ENCODE measurements at regions not wholly inside any gene's neighbourhood (a gene's known extent, or its start where the extent isn't known, plus 50 kb on each side); places are given as distances from the start of the nearest gene placed in this dataset.

DNA sequence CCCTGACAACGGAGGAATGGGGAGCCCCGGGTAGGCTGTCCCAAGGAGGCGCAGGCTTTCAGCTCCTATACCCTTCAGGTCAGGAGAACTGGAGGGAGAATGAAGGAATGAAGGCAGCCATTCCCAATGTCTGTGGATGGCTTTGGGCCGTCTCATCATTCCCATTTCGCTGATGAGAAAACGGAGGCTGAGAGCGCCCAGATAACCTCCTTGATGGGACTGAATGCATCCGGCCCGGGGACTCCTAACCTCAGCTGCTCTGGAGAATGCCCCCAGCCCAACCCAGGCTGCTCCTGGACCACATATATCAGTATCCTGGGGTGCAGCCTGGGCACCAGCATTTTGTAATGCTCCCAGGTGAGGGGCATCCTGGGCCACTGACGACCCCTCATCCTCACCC lies 52.6 kb upstream of the RNU6ATAC start:
- TF ChIP-seq POLR2A (IDR thresholded peaks at IDR 0.05) = no peak
- TF ChIP-seq, protein P1, sequence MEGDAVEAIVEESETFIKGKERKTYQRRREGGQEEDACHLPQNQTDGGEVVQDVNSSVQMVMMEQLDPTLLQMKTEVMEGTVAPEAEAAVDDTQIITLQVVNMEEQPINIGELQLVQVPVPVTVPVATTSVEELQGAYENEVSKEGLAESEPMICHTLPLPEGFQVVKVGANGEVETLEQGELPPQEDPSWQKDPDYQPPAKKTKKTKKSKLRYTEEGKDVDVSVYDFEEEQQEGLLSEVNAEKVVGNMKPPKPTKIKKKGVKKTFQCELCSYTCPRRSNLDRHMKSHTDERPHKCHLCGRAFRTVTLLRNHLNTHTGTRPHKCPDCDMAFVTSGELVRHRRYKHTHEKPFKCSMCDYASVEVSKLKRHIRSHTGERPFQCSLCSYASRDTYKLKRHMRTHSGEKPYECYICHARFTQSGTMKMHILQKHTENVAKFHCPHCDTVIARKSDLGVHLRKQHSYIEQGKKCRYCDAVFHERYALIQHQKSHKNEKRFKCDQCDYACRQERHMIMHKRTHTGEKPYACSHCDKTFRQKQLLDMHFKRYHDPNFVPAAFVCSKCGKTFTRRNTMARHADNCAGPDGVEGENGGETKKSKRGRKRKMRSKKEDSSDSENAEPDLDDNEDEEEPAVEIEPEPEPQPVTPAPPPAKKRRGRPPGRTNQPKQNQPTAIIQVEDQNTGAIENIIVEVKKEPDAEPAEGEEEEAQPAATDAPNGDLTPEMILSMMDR (IDR thresholded peaks at IDR 0.05) = no peak
- H3K4me1 ChIP-seq = peaks cover 4 to 15% of the 10 kb centered on the region in 2 donors
- no peak overlapping the region for H3K4me3 ChIP-seq (replicated peaks in 1 of 3)
- no peaks in the 10 kb centered on the region for H3K9me3 ChIP-seq
- H3K36me3 ChIP-seq = no peaks in the 10 kb centered on the region
- DNase-seq = no peak
- WGBS, 2 donors = 92 to 94% methylated on average over 8 to 9 of the region's 10 CpGs
- H3K27ac ChIP-seq = no peak overlapping the region
- no peaks in the 10 kb centered on the region for H3K27me3 ChIP-seq
- intact Hi-C loops (cut with DNase I) = no loop called here

DNA sequence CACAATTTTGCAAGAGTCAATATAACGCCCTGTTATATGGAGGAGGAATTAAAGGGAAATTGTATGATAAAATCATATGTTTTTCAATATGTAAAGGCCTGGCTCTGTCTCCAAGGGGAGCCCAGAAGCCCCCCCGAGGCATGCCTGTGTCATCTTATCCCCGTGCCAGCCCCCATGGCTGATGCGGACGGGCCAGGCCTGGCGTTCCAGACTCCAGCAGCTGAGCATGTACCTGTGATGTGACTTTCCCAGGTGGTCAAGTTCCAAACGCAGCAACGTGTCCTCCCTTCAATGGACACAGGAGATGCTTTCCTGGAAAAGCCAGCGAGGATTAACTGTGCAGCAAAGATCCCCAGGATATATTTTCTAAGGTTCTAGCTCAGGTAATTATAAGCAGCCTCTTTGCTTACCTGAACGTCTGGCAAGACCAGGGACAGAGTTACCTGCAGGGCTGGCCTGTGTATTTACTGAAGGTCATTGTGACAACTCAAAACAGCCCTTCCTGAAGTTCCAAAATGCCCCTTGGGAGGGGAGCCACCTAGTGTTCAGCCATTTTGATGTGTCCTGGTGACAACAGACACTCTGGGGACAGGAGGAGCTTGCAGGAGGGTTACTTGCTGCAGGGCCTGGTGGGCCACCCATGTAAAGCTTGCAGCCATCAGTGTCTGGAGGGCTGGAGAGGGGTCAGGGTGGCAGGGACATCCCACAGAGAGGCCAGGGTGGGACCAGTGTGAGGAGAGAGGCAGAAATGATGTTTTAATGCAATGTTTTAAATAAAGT lies 53.3 kb upstream of the RNU6ATAC start:
- 93 to 95% methylated on average over 10 of the region's 10 CpGs for WGBS, 2 donors

DNA sequence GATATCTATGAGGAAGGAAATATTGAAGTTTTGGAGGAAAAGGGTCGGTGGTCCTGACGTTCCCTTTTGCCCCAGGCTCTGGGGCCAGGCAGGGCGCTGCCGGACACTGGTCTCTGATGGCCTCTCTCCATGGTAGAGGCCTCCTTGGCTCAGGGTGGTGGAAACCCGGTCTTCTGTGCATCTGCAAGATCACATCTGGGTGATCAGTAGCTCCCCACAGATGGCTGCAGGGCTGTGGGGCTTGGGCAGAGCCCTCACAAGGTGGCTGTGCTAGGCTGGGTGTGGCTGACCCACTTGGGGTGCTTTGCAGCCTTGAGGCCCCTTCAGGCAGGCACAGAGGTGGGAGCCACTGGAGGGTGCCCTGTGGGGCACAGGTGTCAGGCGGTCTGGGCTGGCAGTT lies 53.9 kb upstream of the RNU6ATAC start:
- intact Hi-C loops (cut with DNase I) = no loop called here
- no peak for DNase-seq

More for the DNA sequence above, 53.3 kb upstream of the RNU6ATAC start:
- Histone ChIP-seq H3K27ac (no peak overlapping the region), H3K4me3 (replicated peaks in 1 of 3) (no peak overlapping the region), H3K9me3 (no peaks in the 10 kb centered on the region), H3K27me3 (no peaks in the 10 kb centered on the region), H3K4me1 (peaks cover 4 to 13% of the 10 kb centered on the region in 2 donors), H3K36me3 (no peaks in the 10 kb centered on the region)
- DNase-seq = peak in 1 of 2 donors; percentile 0
- intact Hi-C loops (cut with DNase I) = no loop called here
- TF ChIP-seq, protein P1 (IDR thresholded peaks at IDR 0.05) = no peak
- no peak for TF ChIP-seq POLR2A (IDR thresholded peaks at IDR 0.05)

DNA sequence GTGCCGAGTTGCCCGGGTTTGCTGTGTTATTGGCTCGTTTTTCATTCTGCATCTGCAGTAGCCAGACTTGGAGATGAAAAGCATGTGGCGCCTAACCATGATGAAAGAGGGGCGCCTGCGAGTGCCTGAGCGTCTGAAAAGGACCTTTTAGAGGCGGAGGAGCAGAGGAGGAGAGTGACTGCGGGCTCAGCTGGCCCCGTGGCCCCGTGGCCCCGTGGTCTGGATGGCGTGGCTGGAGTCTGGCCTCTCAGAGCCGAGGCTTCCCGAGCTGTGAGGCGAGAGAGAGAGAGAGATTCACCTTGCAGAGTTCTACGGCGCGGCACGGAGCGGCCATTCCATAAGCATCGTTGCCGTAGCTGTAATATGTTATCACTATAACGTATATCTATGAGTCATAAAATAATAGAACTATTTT lies 55.3 kb upstream of the RNU6ATAC start:
- no peaks in the 10 kb centered on the region for H3K27me3 ChIP-seq
- H3K27ac ChIP-seq = no peak overlapping the region
- DNase-seq = peak in 1 of 2 donors; percentile 0
- peaks cover 4 to 13% of the 10 kb centered on the region in 2 donors for H3K4me1 ChIP-seq
- no peak for TF ChIP-seq POLR2A (IDR thresholded peaks at IDR 0.05)
- TF ChIP-seq, protein P1 (IDR thresholded peaks at IDR 0.05) = no peak
- no peak overlapping the region for H3K4me3 ChIP-seq (replicated peaks in 1 of 3)
- WGBS, 2 donors = 93 to 95% methylated on average over 24 of the region's 24 CpGs
- H3K36me3 ChIP-seq = no peaks in the 10 kb centered on the region
- H3K9me3 ChIP-seq = no peaks in the 10 kb centered on the region
- intact Hi-C loops (cut with DNase I) = no loop called here

More for the DNA sequence above, 53.9 kb upstream of the RNU6ATAC start:
- Histone ChIP-seq H3K4me3 (replicated peaks in 1 of 3) (no peak overlapping the region), H3K27ac (no peak overlapping the region), H3K27me3 (no peaks in the 10 kb centered on the region), H3K36me3 (no peaks in the 10 kb centered on the region), H3K4me1 (peaks cover 4 to 13% of the 10 kb centered on the region in 2 donors), H3K9me3 (no peaks in the 10 kb centered on the region)
- 87 to 96% methylated on average over 5 to 6 of the region's 6 CpGs for WGBS, 2 donors
- TF ChIP-seq, protein P1 (IDR thresholded peaks at IDR 0.05) = no peak
- TF ChIP-seq POLR2A (IDR thresholded peaks at IDR 0.05) = no peak

DNA sequence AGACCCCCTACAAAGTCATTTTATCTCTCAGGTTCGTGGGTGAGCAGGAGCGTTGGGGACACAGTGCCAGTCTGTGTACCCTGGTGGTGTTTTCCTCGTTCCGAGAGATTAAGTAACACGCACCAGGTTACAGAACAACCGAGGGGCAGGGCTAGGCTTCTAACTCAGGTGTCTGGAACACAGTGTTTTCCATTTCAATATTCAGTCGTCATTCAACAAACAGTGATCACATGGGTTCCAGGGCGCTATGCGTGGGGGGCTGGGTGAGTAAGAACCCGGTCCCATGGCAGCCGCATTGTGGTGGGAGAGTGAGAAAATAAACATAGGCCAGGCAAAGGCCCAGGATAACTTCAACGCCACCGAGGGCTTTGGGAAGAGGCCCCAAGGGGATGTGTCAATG lies 55.9 kb upstream of the RNU6ATAC start:
- WGBS, 2 donors = 88% methylated on average over 13 of the region's 13 CpGs
- peak in 1 of 2 donors; percentile 1 for DNase-seq
- Histone ChIP-seq H3K36me3 (no peaks in the 10 kb centered on the region), H3K4me3 (replicated peaks in 1 of 3) (no peak overlapping the region), H3K27ac (no peak overlapping the region), H3K9me3 (no peaks in the 10 kb centered on the region), H3K4me1 (peaks cover 4 to 10% of the 10 kb centered on the region in 2 donors), H3K27me3 (no peaks in the 10 kb centered on the region)
- intact Hi-C loops (cut with DNase I) = no loop called here
- TF ChIP-seq, protein P1 (IDR thresholded peaks at IDR 0.05) = no peak
- no peak for TF ChIP-seq POLR2A (IDR thresholded peaks at IDR 0.05)

Data from thyroid gland (tissue), 4 donors.